H9 (cell line): ENCODE measurements at regions not wholly inside any gene's neighbourhood (a gene's known extent, or its start where the extent isn't known, plus 50 kb on each side); places are given as distances from the start of the nearest gene placed in this dataset.

Source experiments
- DNase-seq: peaks from one replicate; pipeline ENCODE4 v3.0.0-alpha.2; 2017
- H2AFZ ChIP-seq: one replicate; pipeline ENCODE4 v1.6.1; 2013; ENCODE audit warnings: mild to moderate bottlenecking, low read length, control low read depth, moderate library complexity
- H2AK5ac ChIP-seq: 2 replicates; pipeline ENCODE4 v1.6.1; 2013; ENCODE audit warnings: low read length, control low read depth, mixed read lengths; ENCODE audit not compliant: insufficient read length
- H2BK120ac ChIP-seq: one replicate; pipeline ENCODE4 v1.6.1; 2013; ENCODE audit warnings: low read depth, mild to moderate bottlenecking, low read length, control low read depth, inconsistent platforms; ENCODE audit not compliant: poor library complexity, severe bottlenecking
- H2BK12ac ChIP-seq: 2 replicates; pipeline ENCODE4 v1.6.1; 2013; ENCODE audit warnings: low read length, control low read depth, mixed read lengths, low read depth; ENCODE audit not compliant: insufficient read length
- H2BK15ac ChIP-seq: 2 replicates; pipeline ENCODE4 v1.6.1; 2013; ENCODE audit warnings: low read depth, low read length, control low read depth
- H2BK20ac ChIP-seq: one replicate; pipeline ENCODE4 v1.6.1; 2013; ENCODE audit warnings: low read depth, mild to moderate bottlenecking, low read length, control low read depth, inconsistent platforms; ENCODE audit not compliant: poor library complexity, severe bottlenecking
- H2BK5ac ChIP-seq: 2 replicates; pipeline ENCODE4 v1.6.1; 2013; ENCODE audit warnings: low read length, control low read depth, mixed read lengths; ENCODE audit not compliant: insufficient read length
- H3K14ac ChIP-seq: 2 replicates; pipeline ENCODE4 v1.6.1; 2013; ENCODE audit warnings: low read length, control low read depth; ENCODE audit not compliant: insufficient read depth
- H3K18ac ChIP-seq: 2 replicates; pipeline ENCODE4 v1.6.1; 2013; ENCODE audit warnings: low read depth, mild to moderate bottlenecking, mixed read lengths, low read length, control low read depth; ENCODE audit not compliant: insufficient read length
- H3K23ac ChIP-seq: 2 replicates; pipeline ENCODE4 v1.6.1; 2013; ENCODE audit warnings: low read length, control low read depth, mixed read lengths, low read depth; ENCODE audit not compliant: insufficient read length
- H3K23me2 ChIP-seq: 2 replicates; pipeline ENCODE4 v1.6.1; 2013; ENCODE audit warnings: low read depth, mild to moderate bottlenecking, mixed read lengths, low read length, control low read depth; ENCODE audit not compliant: insufficient read length, poor library complexity, severe bottlenecking
- H3K27ac ChIP-seq: 2 replicates; pipeline ENCODE4 v1.5.1; 2013; ENCODE audit warnings: low read length, control low read depth, mixed read lengths, low read depth; ENCODE audit not compliant: insufficient read length
- H3K27me3 ChIP-seq: 2 replicates; pipeline ENCODE4 v1.6.1; 2013; ENCODE audit warnings: low read length, control low read depth, inconsistent platforms; ENCODE audit not compliant: insufficient read depth
- H3K4ac ChIP-seq: 2 replicates; pipeline ENCODE4 v1.6.1; 2013; ENCODE audit warnings: low read depth, mild to moderate bottlenecking, control low read depth, inconsistent platforms, low read length, moderate library complexity
- H3K4me1 ChIP-seq: 2 replicates; pipeline ENCODE4 v1.6.1; 2013; ENCODE audit warnings: low read length, control low read depth, inconsistent platforms; ENCODE audit not compliant: insufficient read depth
- H3K4me2 ChIP-seq: 2 replicates; pipeline ENCODE4 v1.6.1; 2013; ENCODE audit warnings: low read length, control low read depth, mixed read lengths; ENCODE audit not compliant: insufficient read length, insufficient read depth
- H3K56ac ChIP-seq: 2 replicates; pipeline ENCODE4 v1.6.1; 2013; ENCODE audit warnings: low read depth, mild to moderate bottlenecking, mixed read lengths, low read length, control low read depth; ENCODE audit not compliant: insufficient read length
- H3K79me1 ChIP-seq: 2 replicates; pipeline ENCODE4 v1.6.1; 2013; ENCODE audit warnings: low read depth, mild to moderate bottlenecking, moderate library complexity, low read length, control low read depth, inconsistent platforms; ENCODE audit not compliant: insufficient read depth, poor library complexity, severe bottlenecking
- H3K79me2 ChIP-seq: 2 replicates; pipeline ENCODE4 v1.6.1; 2013; ENCODE audit warnings: low read length, control low read depth, inconsistent platforms; ENCODE audit not compliant: insufficient read depth
- H3K9ac ChIP-seq: 2 replicates; pipeline ENCODE4 v1.6.1; 2013; ENCODE audit warnings: low read length, control low read depth, mixed read lengths; ENCODE audit not compliant: insufficient read length; ENCODE audit errors: extremely low read depth
- H3K9me3 ChIP-seq: one replicate; pipeline ENCODE4 v1.6.1; 2013; ENCODE audit warnings: low read depth, low read length, inconsistent platforms; ENCODE audit not compliant: control insufficient read depth
- H3T11ph ChIP-seq: one replicate; pipeline ENCODE4 v1.6.1; 2013; ENCODE audit warnings: mild to moderate bottlenecking, low read length, control low read depth, inconsistent platforms
- H4K20me1 ChIP-seq: one replicate; pipeline ENCODE4 v1.6.1; 2013; ENCODE audit not compliant: control insufficient read depth, insufficient read length, insufficient read depth
- H4K5ac ChIP-seq: 2 replicates; pipeline ENCODE4 v1.6.1; 2013; ENCODE audit warnings: low read depth, mild to moderate bottlenecking, mixed read lengths, low read length, control low read depth; ENCODE audit not compliant: insufficient read length
- H4K8ac ChIP-seq: replicated peaks from 2 replicates; pipeline ENCODE4 v1.6.1; 2013; ENCODE audit warnings: low read length, control low read depth, mixed read lengths, low read depth; ENCODE audit not compliant: insufficient read length
- H4K91ac ChIP-seq: 2 replicates; pipeline ENCODE4 v1.6.1; 2013; ENCODE audit warnings: low read depth, mild to moderate bottlenecking, moderate library complexity, mixed read lengths, low read length, control low read depth; ENCODE audit not compliant: insufficient read length
- H3K27ac Mint-ChIP-seq, 3 experiments: 2 replicates in 2 of 3; 3 replicates in 1 of 3; pipeline ENCODE4 v1.8.0; 2020 to 2021; ENCODE audit warnings: mixed read lengths in 3 of 3, mild to moderate bottlenecking in 1 of 3, moderate library complexity in 1 of 3
- H3K27me3 Mint-ChIP-seq: 2 replicates; pipeline ENCODE4 v1.8.0; 2021; ENCODE audit warnings: low read depth, mild to moderate bottlenecking, moderate library complexity, mixed read lengths
- H3K36me3 Mint-ChIP-seq, 3 experiments: 2 replicates in 2 of 3; 3 replicates in 1 of 3; pipeline ENCODE4 v1.8.0; 2020 to 2021; ENCODE audit warnings: low read depth in 3 of 3, mixed read lengths in 3 of 3; ENCODE audit not compliant: insufficient read depth in 1 of 3
- H3K4me1 Mint-ChIP-seq, 2 experiments: 2 replicates each; pipeline ENCODE4 v1.8.0; 2020; ENCODE audit warnings: mixed read lengths in 2 of 2
- H3K4me3 Mint-ChIP-seq, 2 experiments: 2 replicates in 1 of 2; 3 replicates in 1 of 2; pipeline ENCODE4 v1.8.0; 2020 to 2021; ENCODE audit warnings: mild to moderate bottlenecking in 2 of 2, mixed read lengths in 2 of 2, moderate library complexity in 1 of 2
- H3K9me3 Mint-ChIP-seq, 2 experiments: 2 replicates in 1 of 2; 3 replicates in 1 of 2; pipeline ENCODE4 v1.8.0; 2020; ENCODE audit warnings: mild to moderate bottlenecking in 2 of 2, mixed read lengths in 2 of 2, moderate library complexity in 1 of 2
- CTCF ChIP-seq: fragments of 200-600 bp; sonication (generic); conservative IDR thresholded peaks from 3 replicates; pipeline ENCODE4 v1.8.0; 2021; ENCODE audit warnings: antibody characterized with exemption, mild to moderate bottlenecking
- WGBS: extraction: QIAGEN DNeasy Blood & Tissue Kit; methylation state at CpG from one replicate; pipeline ENCODE4 v1.1.7; 2013; ENCODE audit warnings: missing lambda C conversion rate, low lambda C conversion rate, mixed read lengths; ENCODE audit not compliant: insufficient read length; ENCODE audit errors: extremely low coverage; 5-methylcytosine and 5-hydroxymethylcytosine counted together

DNA sequence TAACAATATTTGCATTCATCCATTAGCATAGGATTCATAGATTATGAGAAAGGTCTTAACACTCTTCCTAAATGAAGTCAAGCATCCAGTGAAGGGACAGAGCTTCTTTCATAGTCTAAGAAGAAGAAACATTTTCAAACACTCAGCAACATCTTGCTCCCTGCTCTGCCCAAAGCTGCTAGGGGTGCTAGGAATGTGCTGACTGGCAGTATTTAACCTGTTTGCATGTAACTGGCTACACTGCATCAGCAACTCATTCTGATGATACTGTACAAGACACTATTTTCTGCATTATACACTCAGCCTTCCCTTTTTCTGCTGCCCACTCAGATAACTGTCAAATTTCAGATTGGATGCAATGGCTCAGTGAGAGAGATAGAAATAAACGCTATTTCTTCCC, 495.1 kb upstream of the ARID1B start:
- H3K27me3 Mint-ChIP-seq = no peaks in the 10 kb centered on the region
- no peak overlapping the region for H2BK15ac ChIP-seq
- H3K23me2 ChIP-seq = no peaks in the 10 kb centered on the region
- peaks cover 11 to 13% of the 10 kb centered on the region in 2 experiments for H3K9me3 Mint-ChIP-seq
- no peaks in the 10 kb centered on the region for H3K79me2 ChIP-seq
- no CpG with 5 or more reads among the region's 1 CpG for WGBS
- no peaks in the 10 kb centered on the region for H3K4me1 ChIP-seq
- no peak overlapping the region for H3K27ac Mint-ChIP-seq
- H3K27ac ChIP-seq = no peak overlapping the region
- no peak overlapping the region for H3K4me3 Mint-ChIP-seq
- H3K4ac ChIP-seq = no peak overlapping the region
- no peak overlapping the region for H4K5ac ChIP-seq
- no peaks in the 10 kb centered on the region for H4K20me1 ChIP-seq
- no peak for TF ChIP-seq CTCF
- H3K23ac ChIP-seq = no peak overlapping the region
- H3T11ph ChIP-seq = no peak overlapping the region
- no peaks in the 10 kb centered on the region for H3K79me1 ChIP-seq
- no peak overlapping the region for H3K14ac ChIP-seq
- H3K4me2 ChIP-seq = no peak overlapping the region
- H3K9me3 ChIP-seq = no peaks in the 10 kb centered on the region
- H2AK5ac ChIP-seq = no peak overlapping the region
- no peaks in the 10 kb centered on the region for H3K4me1 Mint-ChIP-seq
- H4K91ac ChIP-seq = no peak overlapping the region
- no peak overlapping the region for H2BK12ac ChIP-seq
- no peak overlapping the region for H2BK5ac ChIP-seq
- H3K27me3 ChIP-seq = no peaks in the 10 kb centered on the region
- DNase-seq = no peak
- H3K18ac ChIP-seq = no peak overlapping the region
- no peak overlapping the region for H2BK20ac ChIP-seq
- H4K8ac ChIP-seq = no peak overlapping the region
- no peak overlapping the region for H2BK120ac ChIP-seq
- H3K56ac ChIP-seq = no peak overlapping the region
- no peak overlapping the region for H3K9ac ChIP-seq
- H2AFZ ChIP-seq = no peak overlapping the region
- peaks cover 5 to 11% (median 6%) of the 10 kb centered on the region in 3 experiments; a peak in 6 of 7 replicates for H3K36me3 Mint-ChIP-seq
